Urinary bladder (tissue), 3 donors: ENCODE measurements at regions not wholly inside any gene's neighbourhood (a gene's known extent, or its start where the extent isn't known, plus 50 kb on each side); places are given as distances from the start of the nearest gene placed in this dataset.

Experiments
- DNase-seq: peaks from one replicate; pipeline ENCODE4 v3.0.0-alpha.2; 2015; ENCODE audit errors: extremely low spot score
- H3K27ac ChIP-seq: one replicate; pipeline ENCODE4 v1.5.1; 2013; ENCODE audit warnings: low read depth, mild to moderate bottlenecking, moderate library complexity
- H3K36me3 ChIP-seq: one replicate; pipeline ENCODE4 v1.6.1; 2013; ENCODE audit warnings: mild to moderate bottlenecking, moderate library complexity; ENCODE audit not compliant: insufficient read depth
- H3K4me1 ChIP-seq: one replicate; pipeline ENCODE4 v1.6.1; 2013; ENCODE audit warnings: mild to moderate bottlenecking, moderate library complexity; ENCODE audit not compliant: insufficient read depth
- H3K4me3 ChIP-seq: one replicate; pipeline ENCODE4 v1.5.1; 2013; ENCODE audit warnings: low read depth, low read length
- WGBS: extraction: QIAGEN DNeasy Blood & Tissue Kit; methylation state at CpG from one replicate; pipeline ENCODE4 v1.1.7; 2013; 5-methylcytosine and 5-hydroxymethylcytosine counted together
- donor health status: healthy with polysubstance abuse.
- donor health status: healthy.

DNA sequence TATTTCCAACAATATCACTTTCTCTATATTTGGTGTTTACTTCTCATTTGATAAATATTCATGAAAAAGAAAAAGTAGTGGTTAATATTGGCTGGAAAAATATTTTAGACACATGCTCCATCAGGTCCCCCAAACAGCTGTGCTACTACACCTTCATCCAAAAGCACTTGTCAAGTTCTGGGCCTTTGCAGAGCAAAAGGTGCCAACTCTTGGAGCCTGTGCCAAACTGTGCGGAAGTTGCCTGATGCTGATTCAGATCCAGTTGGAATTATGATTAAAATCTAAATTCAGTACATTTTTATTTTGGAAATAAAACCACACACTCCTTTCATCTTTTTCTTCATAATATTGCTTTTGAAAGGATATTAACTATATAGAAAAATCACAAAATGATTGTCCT lies 1497.4 kb upstream of the CADM2 start:
- Histone ChIP-seq H3K36me3 (no peaks in the 10 kb centered on the region), H3K4me3 (no peak overlapping the region), H3K27ac (no peak overlapping the region), H3K4me1 (no peaks in the 10 kb centered on the region)
- 75% methylated on average over 1 of the region's 1 CpG for WGBS
- DNase-seq, result no peak

DNA sequence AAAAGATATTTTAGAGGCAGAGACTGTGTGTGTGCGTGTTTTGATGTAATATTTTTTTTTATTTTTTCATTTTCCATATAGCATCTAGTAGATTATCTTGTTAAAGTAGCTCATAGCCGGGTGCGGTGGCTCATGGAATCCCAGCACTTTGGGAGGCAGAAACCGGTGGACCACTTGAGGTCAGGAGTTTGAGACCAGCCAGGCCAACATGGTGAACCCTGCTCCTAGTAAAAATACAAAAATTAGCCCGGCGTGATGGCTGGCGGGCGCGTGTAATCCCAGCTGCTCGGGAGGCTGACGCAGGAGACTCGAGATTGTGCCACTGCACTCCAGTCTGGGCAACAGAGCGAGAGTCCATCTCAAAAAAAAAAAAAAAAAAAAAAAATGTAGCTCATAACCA lies 1481.2 kb upstream of the CADM2 start:
- H3K36me3 ChIP-seq, result no peaks in the 10 kb centered on the region
- no peaks in the 10 kb centered on the region for H3K4me1 ChIP-seq
- no peak overlapping the region for H3K27ac ChIP-seq
- DNase-seq, result no peak
- 90% methylated on average over 13 of the region's 13 CpGs for WGBS
- H3K4me3 ChIP-seq, result no peak overlapping the region

GRCh38 chr3:83482402-83483070 lies 1476.3 kb upstream of the CADM2 start:
- Histone ChIP-seq H3K27ac (no peak overlapping the region), H3K4me3 (no peak overlapping the region), H3K36me3 (no peaks in the 10 kb centered on the region), H3K4me1 (no peaks in the 10 kb centered on the region)
- DNase-seq, result no peak
- 78% methylated on average over 4 of the region's 4 CpGs for WGBS

DNA sequence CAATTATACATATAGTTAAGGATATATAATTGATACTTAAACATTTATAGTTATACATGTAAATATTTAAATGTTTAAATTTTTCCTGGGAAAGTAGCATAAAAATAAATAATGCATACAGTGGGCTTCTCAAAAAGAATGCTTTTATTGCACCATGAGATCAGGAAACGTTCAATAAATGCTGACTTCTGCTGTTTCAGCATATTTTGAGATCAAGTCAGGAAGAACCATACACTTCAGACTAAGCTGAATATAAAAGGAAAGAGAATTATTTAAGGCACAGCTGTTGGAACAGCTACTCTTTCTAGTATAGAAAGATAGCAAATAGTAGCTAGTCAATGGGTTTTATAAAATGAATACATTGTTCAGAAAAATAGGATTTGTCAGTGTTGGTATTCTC lies 1462.3 kb upstream of the CADM2 start:
- 26% methylated on average over 1 of the region's 1 CpG for WGBS
- no peaks in the 10 kb centered on the region for H3K36me3 ChIP-seq
- no peaks in the 10 kb centered on the region for H3K4me1 ChIP-seq
- no peak overlapping the region for H3K4me3 ChIP-seq
- DNase-seq, result no peak
- no peak overlapping the region for H3K27ac ChIP-seq

DNA sequence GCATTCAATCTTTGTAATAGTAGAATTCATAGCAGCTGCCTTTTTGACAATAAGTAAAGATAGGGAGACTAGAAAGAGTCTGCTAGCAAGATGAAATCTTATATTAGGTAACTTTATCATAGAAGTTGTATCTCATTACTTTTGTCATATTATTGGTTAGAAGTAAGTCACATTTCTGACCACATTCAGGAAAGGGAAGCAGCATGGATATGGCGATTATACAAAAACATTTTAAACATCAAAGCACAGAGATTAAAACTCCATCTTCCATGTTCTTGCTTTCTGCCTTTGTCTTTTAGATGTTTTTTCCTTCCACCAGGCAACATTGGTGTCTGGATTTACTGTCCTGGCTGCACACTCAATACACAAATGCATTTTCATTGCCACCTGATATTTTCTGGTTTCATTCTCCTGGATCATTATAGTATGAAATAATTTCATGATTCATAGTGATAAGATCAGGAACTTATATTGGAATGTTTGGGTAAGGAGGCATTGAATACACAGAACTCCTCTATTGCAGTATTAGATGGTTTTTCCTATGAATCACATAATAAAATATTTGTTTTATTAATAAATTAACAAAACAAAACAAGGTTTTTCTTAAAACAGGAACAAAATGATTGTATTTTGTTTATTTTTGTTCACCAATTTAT lies 1460.3 kb upstream of the CADM2 start:
- Histone ChIP-seq H3K36me3 (no peaks in the 10 kb centered on the region), H3K4me1 (no peaks in the 10 kb centered on the region), H3K27ac (no peak overlapping the region), H3K4me3 (no peak overlapping the region)
- no peak for DNase-seq
- WGBS, result 29% methylated on average over 1 of the region's 1 CpG

GRCh38 chr3:83500422-83500821 lies 1458.4 kb upstream of the CADM2 start:
- WGBS, result 89% methylated on average over 7 of the region's 7 CpGs
- no peak overlapping the region for H3K4me3 ChIP-seq
- DNase-seq, result no peak
- no peaks in the 10 kb centered on the region for H3K4me1 ChIP-seq
- H3K27ac ChIP-seq, result no peak overlapping the region
- no peaks in the 10 kb centered on the region for H3K36me3 ChIP-seq

DNA sequence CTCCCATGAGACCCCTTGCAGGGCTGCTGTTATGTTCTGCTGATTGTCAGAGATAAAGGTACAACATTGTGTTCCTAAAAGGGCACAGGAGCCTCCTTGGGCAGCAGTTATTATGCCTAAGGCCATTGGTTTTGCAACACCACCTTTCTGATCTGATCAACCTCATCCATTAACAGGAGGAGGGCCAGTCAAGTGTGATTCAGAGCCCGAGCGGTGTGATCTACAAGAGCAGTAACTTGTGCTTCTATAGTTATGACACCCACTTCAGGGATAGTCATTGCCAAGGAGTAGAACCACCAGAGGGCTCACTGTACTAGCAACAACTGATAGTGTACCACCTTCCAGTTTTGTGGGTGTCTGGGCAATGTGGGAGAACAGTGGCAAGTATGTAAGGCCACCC lies 1457.9 kb upstream of the CADM2 start:
- Histone ChIP-seq H3K27ac (no peak overlapping the region), H3K4me1 (no peaks in the 10 kb centered on the region), H3K4me3 (no peak overlapping the region), H3K36me3 (no peaks in the 10 kb centered on the region)
- no peak for DNase-seq
- 44% methylated on average over 2 of the region's 2 CpGs for WGBS

GRCh38 chr3:83513051-83513450 lies 1445.7 kb upstream of the CADM2 start:
- WGBS, result 43% methylated on average over 2 of the region's 2 CpGs

DNA sequence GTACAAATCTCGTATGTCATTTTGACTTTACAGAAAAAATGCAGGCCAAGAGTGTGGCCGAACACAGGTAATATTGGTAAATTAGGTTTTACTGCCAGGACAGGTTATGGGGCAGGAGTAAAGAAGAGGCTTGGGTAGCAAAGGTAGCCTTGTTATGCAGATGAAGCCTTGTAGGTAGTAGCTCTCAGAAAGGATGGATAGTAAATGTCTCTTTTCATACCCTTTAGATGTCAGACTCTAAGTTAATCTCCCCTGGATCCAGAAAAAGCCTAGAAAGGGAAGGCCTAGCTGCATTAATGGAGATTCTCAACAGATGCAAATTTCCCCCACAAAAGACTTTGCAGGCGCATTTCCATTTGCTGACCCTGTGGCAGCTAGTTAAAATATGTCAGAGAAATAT lies 1445.1 kb upstream of the CADM2 start:
- Histone ChIP-seq H3K4me1 (no peaks in the 10 kb centered on the region), H3K36me3 (no peaks in the 10 kb centered on the region), H3K27ac (no peak overlapping the region), H3K4me3 (no peak overlapping the region)
- 60% methylated on average over 3 of the region's 3 CpGs for WGBS
- DNase-seq, result no peak

More at GRCh38 chr3:83513051-83513450, 1445.7 kb upstream of the CADM2 start:
- Histone ChIP-seq H3K27ac (no peak overlapping the region), H3K36me3 (no peaks in the 10 kb centered on the region), H3K4me3 (no peak overlapping the region), H3K4me1 (no peaks in the 10 kb centered on the region)
- no peak for DNase-seq

- 85% methylated on average over 6 of the region's 6 CpGs for whole genome bisulfite sequencing
- no peak for DNase-seq
- Histone ChIP-seq H3K4me1 (no peaks in the 10 kb centered on the region), H3K36me3 (no peaks in the 10 kb centered on the region), H3K27ac (no peak overlapping the region), H3K4me3 (no peak overlapping the region)
Observed at GRCh38 chr3:83514130-83514914, 1444.5 kb upstream of the CADM2 start.

DNA sequence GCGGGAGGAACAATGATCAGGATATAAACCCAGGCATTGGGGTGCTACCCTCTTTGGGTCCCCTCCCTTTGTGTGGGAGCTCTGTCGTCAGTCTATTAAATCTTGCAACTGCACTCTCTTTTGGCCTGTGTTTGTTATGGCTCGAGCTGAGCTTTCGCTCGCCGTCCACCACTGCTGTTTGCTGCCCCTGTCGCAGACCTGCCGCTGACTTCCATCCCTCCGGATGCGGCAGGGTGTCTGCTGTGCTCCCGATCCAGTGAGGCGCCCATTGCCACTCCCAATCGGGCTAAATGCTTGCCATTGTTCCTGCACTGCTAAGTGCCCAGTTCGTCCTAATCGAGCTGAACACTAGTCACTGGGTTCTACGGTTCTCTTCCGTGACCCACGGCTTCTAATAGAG lies 1443.7 kb upstream of the CADM2 start:
- Histone ChIP-seq H3K36me3 (no peaks in the 10 kb centered on the region), H3K4me3 (no peak overlapping the region)
- 95% methylated on average over 18 of the region's 18 CpGs for WGBS

GRCh38 chr3:83523470-83524073 lies 1435.2 kb upstream of the CADM2 start:
- 11% methylated on average over 7 of the region's 7 CpGs for WGBS
- H3K4me3 ChIP-seq, result no peak overlapping the region
- no peak for DNase-seq
- no peaks in the 10 kb centered on the region for H3K4me1 ChIP-seq
- H3K27ac ChIP-seq, result no peak overlapping the region
- H3K36me3 ChIP-seq, result no peaks in the 10 kb centered on the region

More for the DNA sequence above, 1443.7 kb upstream of the CADM2 start:
- no peaks in the 10 kb centered on the region for H3K4me1 ChIP-seq
- H3K27ac ChIP-seq, result no peak overlapping the region
- DNase-seq, result no peak

DNA sequence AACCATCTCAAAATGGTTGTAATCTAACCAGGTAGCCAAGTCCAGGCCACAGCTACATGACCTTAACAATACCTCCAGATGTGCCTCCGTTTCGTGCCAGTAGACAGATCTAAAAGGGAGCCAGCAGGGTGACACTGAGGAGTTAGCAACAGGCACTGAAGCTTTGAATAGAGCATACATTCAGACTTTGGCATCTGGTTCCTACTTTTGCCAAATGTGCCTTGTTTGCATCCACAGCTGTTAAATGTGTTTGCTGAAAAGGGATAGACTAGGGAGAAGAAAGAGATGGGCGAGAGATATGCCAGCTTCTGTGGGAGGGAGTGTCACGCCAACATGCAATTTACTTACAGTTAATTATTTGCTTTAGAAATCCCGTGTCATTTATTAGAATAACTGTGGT lies 1433.9 kb upstream of the CADM2 start:
- WGBS, result 68% methylated on average over 5 of the region's 5 CpGs
- Histone ChIP-seq H3K4me1 (no peaks in the 10 kb centered on the region), H3K36me3 (no peaks in the 10 kb centered on the region), H3K27ac (no peak overlapping the region), H3K4me3 (no peak overlapping the region)
- no peak for DNase-seq

GRCh38 chr3:83559082-83559481 lies 1399.7 kb upstream of the CADM2 start:
- DNase-seq, result no peak
- Histone ChIP-seq H3K27ac (no peak overlapping the region), H3K4me1 (no peaks in the 10 kb centered on the region), H3K36me3 (no peaks in the 10 kb centered on the region), H3K4me3 (no peak overlapping the region)
- WGBS, result 83% methylated on average over 3 of the region's 3 CpGs
